HG03025 (cell line): ENCODE measurements at regions not wholly inside any gene's neighbourhood (a gene's known extent, or its start where the extent isn't known, plus 50 kb on each side); places are given as distances from the start of the nearest gene placed in this dataset.

Experiments
- ATAC-seq: cut with Tn5 transposase; IDR thresholded peaks from one replicate; pipeline ENCODE4 v1.9.1; 2021; ENCODE audit warnings: mild to moderate bottlenecking, moderate library complexity; ENCODE audit not compliant: unreplicated experiment, low FRiP score

- no peak for ATAC-seq
These were observed 50.1 kb upstream of the BACH2 start for GRCh38 chr6:90346729-90347128.
